Type B pancreatic cell (in vitro differentiated cells): ENCODE measurements at regions not wholly inside any gene's neighbourhood (a gene's known extent, or its start where the extent isn't known, plus 50 kb on each side); places are given as distances from the start of the nearest gene placed in this dataset.

Experiments
- DNase-seq: peaks from one replicate; pipeline ENCODE4 v3.0.0; 2021; ENCODE audit warnings: mixed read lengths; ENCODE audit not compliant: unreplicated experiment; ENCODE audit errors: extremely low spot score
- H3K27ac Mint-ChIP-seq: 2 replicates; pipeline ENCODE4 v1.8.0; 2021; ENCODE audit warnings: mild to moderate bottlenecking, mixed read lengths
- H3K27me3 Mint-ChIP-seq: 2 replicates; pipeline ENCODE4 v1.8.0; 2021; ENCODE audit warnings: mixed read lengths
- H3K36me3 Mint-ChIP-seq: 2 replicates; pipeline ENCODE4 v1.8.0; 2021; ENCODE audit warnings: mixed read lengths
- H3K4me1 Mint-ChIP-seq: one replicate; pipeline ENCODE4 v1.8.0; 2021; ENCODE audit warnings: mixed read lengths; ENCODE audit not compliant: unreplicated experiment
- H3K4me3 Mint-ChIP-seq: 2 replicates; pipeline ENCODE4 v1.8.0; 2021; ENCODE audit warnings: mild to moderate bottlenecking, mixed read lengths
- H3K9me3 Mint-ChIP-seq: 2 replicates; pipeline ENCODE4 v1.8.0; 2021; ENCODE audit warnings: mixed read lengths
- TF ChIP-seq, protein P1 (sequence below): fragments of 200-600 bp; sonication (generic); conservative IDR thresholded peaks from 2 replicates; pipeline ENCODE4 v1.5.0; 2021; ENCODE audit warnings: antibody characterized with exemption, mild to moderate bottlenecking

DNA sequence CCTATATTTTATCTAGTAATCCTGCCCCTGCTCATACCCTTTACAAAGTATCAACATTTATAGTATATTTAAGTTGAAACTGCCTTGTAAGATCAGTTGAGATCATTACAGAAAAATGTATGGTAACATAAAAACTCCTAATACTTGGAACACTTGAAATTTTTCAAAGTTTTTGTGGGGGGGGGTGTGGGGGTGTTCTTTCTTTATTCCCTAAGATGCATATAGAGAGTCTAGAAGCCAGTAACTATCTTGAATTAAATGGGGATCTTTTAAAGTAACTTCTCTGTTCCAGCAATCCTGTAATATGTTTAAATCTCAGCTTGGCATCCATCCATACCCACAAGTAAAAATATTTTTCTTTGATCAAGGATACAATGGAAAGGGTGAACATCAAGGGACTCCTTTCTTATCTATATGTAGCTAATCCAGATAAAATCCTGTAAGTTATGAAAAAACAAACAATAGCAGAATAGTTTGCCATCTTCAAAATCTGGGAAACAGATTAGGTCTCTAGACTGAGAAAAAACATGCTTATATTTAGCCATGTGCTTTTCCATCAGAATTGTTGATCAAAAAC is 455.3 kb downstream of the MEIS1 start:
- Mint-ChIP-seq H3K4me3 (no peak overlapping the region), H3K4me1 (peaks cover 3% of the 10 kb centered on the region), H3K9me3 (peaks cover 8% of the 10 kb centered on the region), H3K36me3 (peaks cover 3% of the 10 kb centered on the region), H3K27me3 (no peaks in the 10 kb centered on the region), H3K27ac (no peak overlapping the region)
- DNase-seq: no peak
- TF ChIP-seq, protein P1, sequence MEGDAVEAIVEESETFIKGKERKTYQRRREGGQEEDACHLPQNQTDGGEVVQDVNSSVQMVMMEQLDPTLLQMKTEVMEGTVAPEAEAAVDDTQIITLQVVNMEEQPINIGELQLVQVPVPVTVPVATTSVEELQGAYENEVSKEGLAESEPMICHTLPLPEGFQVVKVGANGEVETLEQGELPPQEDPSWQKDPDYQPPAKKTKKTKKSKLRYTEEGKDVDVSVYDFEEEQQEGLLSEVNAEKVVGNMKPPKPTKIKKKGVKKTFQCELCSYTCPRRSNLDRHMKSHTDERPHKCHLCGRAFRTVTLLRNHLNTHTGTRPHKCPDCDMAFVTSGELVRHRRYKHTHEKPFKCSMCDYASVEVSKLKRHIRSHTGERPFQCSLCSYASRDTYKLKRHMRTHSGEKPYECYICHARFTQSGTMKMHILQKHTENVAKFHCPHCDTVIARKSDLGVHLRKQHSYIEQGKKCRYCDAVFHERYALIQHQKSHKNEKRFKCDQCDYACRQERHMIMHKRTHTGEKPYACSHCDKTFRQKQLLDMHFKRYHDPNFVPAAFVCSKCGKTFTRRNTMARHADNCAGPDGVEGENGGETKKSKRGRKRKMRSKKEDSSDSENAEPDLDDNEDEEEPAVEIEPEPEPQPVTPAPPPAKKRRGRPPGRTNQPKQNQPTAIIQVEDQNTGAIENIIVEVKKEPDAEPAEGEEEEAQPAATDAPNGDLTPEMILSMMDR: no peak

DNA sequence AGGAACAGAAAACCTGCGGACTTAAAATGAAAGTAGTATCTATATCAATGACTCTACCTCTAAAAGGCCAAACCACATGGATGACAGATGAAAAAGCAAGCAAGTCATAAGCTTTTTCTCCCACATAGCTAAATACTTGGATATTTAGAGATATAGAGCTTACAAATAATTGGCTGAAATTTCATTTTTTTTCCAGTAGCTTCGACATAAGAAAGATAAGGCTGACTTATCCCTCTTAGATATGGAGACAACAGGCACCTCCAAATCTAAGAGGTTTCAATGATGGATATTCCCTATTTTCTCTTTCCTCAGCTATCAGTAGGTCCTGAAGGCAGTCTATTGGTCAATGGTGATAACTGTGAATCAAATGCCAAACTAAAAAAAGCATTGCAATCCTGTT is 460.3 kb downstream of the MEIS1 start:
- DNase-seq: no peak
- H3K4me3 Mint-ChIP-seq: no peak overlapping the region
- H3K27ac Mint-ChIP-seq: no peak overlapping the region
- TF ChIP-seq, protein P1: no peak
- peaks cover 8% of the 10 kb centered on the region for H3K27me3 Mint-ChIP-seq
- no peaks in the 10 kb centered on the region for H3K36me3 Mint-ChIP-seq
- no peaks in the 10 kb centered on the region for H3K9me3 Mint-ChIP-seq
- no peaks in the 10 kb centered on the region for H3K4me1 Mint-ChIP-seq

DNA sequence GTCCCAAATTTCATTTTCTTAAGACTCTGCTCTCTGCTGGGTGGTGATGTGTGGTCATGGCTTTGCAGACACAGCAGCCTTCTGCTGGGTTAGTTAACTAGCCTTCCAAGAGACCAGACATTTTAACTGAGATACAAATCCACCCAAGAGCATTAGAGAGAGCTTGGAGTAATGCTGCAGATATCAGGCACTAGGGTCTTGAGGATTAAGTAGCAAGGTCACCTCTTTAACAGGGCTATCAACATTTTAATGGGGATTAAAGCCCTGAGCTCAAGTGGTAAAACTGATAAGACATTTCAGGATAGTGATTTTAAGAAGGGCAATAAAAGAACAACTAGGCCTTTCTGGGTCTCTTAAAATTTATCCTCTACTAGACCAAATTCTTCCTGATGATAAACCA is 461.2 kb downstream of the MEIS1 start:
- no peak overlapping the region for H3K4me3 Mint-ChIP-seq

DNA sequence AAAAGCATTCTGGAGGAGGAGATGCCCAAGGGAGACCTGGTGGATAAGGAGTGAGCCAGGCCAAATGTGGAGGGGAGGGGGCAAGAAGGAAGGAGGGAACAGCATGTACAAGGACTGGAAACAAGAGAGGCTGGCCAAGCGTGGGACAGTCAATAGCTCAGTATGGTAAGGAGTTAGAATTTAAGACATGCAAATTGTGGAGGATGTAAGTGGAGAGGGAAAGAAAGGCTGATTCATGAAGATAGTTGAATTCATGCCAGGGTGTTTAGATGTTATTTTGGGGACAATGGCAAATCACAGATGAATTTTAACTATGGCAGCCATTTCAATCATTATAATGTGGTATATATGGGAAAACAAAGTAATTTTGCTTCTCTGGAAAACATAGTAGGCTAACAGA is 462.3 kb downstream of the MEIS1 start:
- Mint-ChIP-seq H3K36me3 (no peaks in the 10 kb centered on the region), H3K4me1 (no peaks in the 10 kb centered on the region), H3K27ac (no peak overlapping the region), H3K27me3 (peaks cover 8% of the 10 kb centered on the region), H3K9me3 (no peaks in the 10 kb centered on the region), H3K4me3 (no peak overlapping the region)
- DNase-seq: no peak
- TF ChIP-seq, protein P1: no peak

More for the DNA sequence above, 461.2 kb downstream of the MEIS1 start:
- Mint-ChIP-seq H3K9me3 (no peaks in the 10 kb centered on the region), H3K36me3 (no peaks in the 10 kb centered on the region), H3K27me3 (peaks cover 8% of the 10 kb centered on the region), H3K27ac (no peak overlapping the region), H3K4me1 (no peaks in the 10 kb centered on the region)
- TF ChIP-seq, protein P1: no peak
- DNase-seq: no peak

DNA sequence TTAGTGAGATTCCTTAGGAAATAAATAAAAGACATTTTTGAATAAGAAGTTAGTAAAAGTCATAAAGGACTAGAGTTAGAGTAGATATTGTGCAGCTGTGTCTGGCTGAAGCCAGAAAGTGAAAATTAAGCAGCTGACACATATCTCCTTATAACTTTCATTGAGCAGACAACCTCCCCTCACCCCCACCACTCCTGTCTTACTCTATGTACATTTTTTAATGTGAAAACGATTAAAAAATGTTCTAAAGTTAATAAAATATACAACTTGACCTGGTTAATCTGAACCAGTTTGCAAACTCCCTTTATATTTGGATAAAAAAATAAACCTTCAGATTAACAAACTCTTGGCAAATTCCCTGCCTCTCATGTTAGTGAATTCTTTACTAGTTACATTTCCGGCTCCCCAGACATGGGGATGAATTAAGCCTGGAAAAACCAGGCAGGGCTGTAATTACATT is 462.8 kb downstream of the MEIS1 start:
- no peak for DNase-seq
- peaks cover 8% of the 10 kb centered on the region for H3K27me3 Mint-ChIP-seq
- H3K4me3 Mint-ChIP-seq: no peak overlapping the region
- no peaks in the 10 kb centered on the region for H3K9me3 Mint-ChIP-seq
- no peak overlapping the region for H3K27ac Mint-ChIP-seq
- TF ChIP-seq, protein P1: no peak
- no peaks in the 10 kb centered on the region for H3K4me1 Mint-ChIP-seq
- no peaks in the 10 kb centered on the region for H3K36me3 Mint-ChIP-seq

DNA sequence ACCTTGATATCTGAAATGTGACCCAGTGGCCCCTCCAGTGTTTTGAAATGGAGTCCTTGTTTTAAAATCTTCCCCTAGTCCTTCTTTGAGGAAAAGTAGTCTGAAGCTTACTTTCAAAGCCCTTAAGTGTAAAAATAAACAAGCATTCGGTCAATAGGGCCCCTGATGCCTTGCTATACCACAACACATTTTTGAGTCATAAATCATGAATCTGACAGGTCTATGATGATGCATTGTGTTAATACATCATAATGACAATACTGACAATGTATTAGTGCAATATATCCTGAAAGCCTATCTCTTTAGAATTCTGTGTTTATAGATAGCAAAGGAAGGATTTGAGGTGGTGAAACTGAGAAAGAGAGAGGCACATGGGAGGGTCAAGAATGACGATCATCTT is 464.2 kb downstream of the MEIS1 start:
- TF ChIP-seq, protein P1: no peak
- no peak overlapping the region for H3K4me3 Mint-ChIP-seq
- no peak for DNase-seq
- no peaks in the 10 kb centered on the region for H3K9me3 Mint-ChIP-seq
- H3K36me3 Mint-ChIP-seq: no peaks in the 10 kb centered on the region
- peaks cover 8% of the 10 kb centered on the region for H3K27me3 Mint-ChIP-seq
- no peak overlapping the region for H3K27ac Mint-ChIP-seq
- H3K4me1 Mint-ChIP-seq: peaks cover 10% of the 10 kb centered on the region
